C4-2B (cell line): ENCODE measurements at regions not wholly inside any gene's neighbourhood (a gene's known extent, or its start where the extent isn't known, plus 50 kb on each side); places are given as distances from the start of the nearest gene placed in this dataset.

Source experiments
- CTCF ChIP-seq: fragments of 450-650 bp; conservative IDR thresholded peaks from 2 replicates; pipeline ENCODE4 v1.5.1; 2017; ENCODE audit warnings: mild to moderate bottlenecking
- ZFX ChIP-seq: fragments of 450-650 bp; IDR thresholded peaks from 2 replicates; pipeline ENCODE4 v1.6.1; 2017

GRCh38 chr14:26293909-26294308 lies 303.9 kb downstream of the NOVA1 start:
- TF ChIP-seq CTCF (no peak), ZFX (no peak)
